HCT116 (cell line): ENCODE measurements at regions not wholly inside any gene's neighbourhood (a gene's known extent, or its start where the extent isn't known, plus 50 kb on each side); places are given as distances from the start of the nearest gene placed in this dataset.

ENCODE experiments used
- ATAC-seq: fragments of 200-7000 bp; cut with Tn5 transposase; 2 replicates; pipeline ENCODE4 v1.9.1; 2020; ENCODE audit warnings: mild to moderate bottlenecking, moderate library complexity
- BruUV-seq: library from RNA; stranded (reverse); fragments of 400-500 nt; replicated peaks from 2 replicates; lab custom pipeline; 2021; lab: Mats Ljungman, UMichigan
- CTCF ChIA-PET: fragments of 300-600 bp; sonication (Branson Sonifier 250); formaldehyde crosslinking; loops from one replicate; lab custom pipeline; 2021; ENCODE audit warnings: antibody characterized with exemption; lab: Charles Lee
- POLR2A ChIA-PET: fragments of 300-600, 350-600 bp; sonication (Branson Sonifier 250); formaldehyde crosslinking; loops from one replicate; lab custom pipeline; 2021; ENCODE audit warnings: antibody characterized with exemption; lab: Charles Lee
- RAD21 ChIA-PET, 2 experiments: fragments of 300-600 bp; sonication (Branson Sonifier 250); formaldehyde crosslinking; loops; one replicate each; lab custom pipeline; 2023; ENCODE audit warnings: low total read pairs in 2 of 2; ENCODE audit not compliant: uncharacterized antibody in 2 of 2, unreplicated experiment in 2 of 2, low non-redundant PET in 1 of 2; lab: Charles Lee
- DNase-seq: peaks from one replicate; pipeline ENCODE4 v3.0.0-alpha.2; 2010; ENCODE audit warnings: low read depth, low spot score
- H2AFZ ChIP-seq: fragments of 200-600 bp; shearing (Covaris generic), sonication (generic); 2 replicates; pipeline ENCODE4 v1.6.1; 2017; ENCODE audit warnings: low read depth, mixed run types, mixed read lengths, antibody characterized with exemption, low read length; ENCODE audit not compliant: poor library complexity, severe bottlenecking
- H3K27ac ChIP-seq: 2 replicates; pipeline ENCODE4 v1.5.1; 2012; ENCODE audit warnings: low read depth, low read length
- H3K27me3 ChIP-seq: fragments of 200-600 bp; sonication (generic); 2 replicates; pipeline ENCODE4 v1.6.1; 2016; ENCODE audit warnings: mixed run types, low read length, mixed read lengths; ENCODE audit not compliant: insufficient read depth
- H3K36me3 ChIP-seq, 2 experiments: fragments of 200-500 bp in 1 of 2; fragments of 200-600 bp in 1 of 2; sonication (Bioruptor generic) in 1 of 2; sonication (generic) in 1 of 2; 2 replicates each; pipeline versions ENCODE4 v1.5.1 to v1.6.1; 2014 to 2016; ENCODE audit warnings: low read length in 2 of 2, inconsistent platforms in 1 of 2, mixed read lengths in 1 of 2, mixed run types in 1 of 2; ENCODE audit not compliant: insufficient read depth in 2 of 2, control insufficient read depth in 1 of 2
- H3K4me1 ChIP-seq, 2 experiments: fragments of 200-600 bp in 1 of 2; sonication (generic) in 1 of 2; 2 replicates each; pipeline versions ENCODE4 v1.5.1 to v1.6.1; 2012 to 2017; ENCODE audit warnings: low read length in 2 of 2, inconsistent platforms in 1 of 2, mild to moderate bottlenecking in 1 of 2, mixed read lengths in 1 of 2, mixed run types in 1 of 2, moderate library complexity in 1 of 2; ENCODE audit not compliant: insufficient read depth in 2 of 2, control insufficient read depth in 1 of 2
- H3K4me2 ChIP-seq: fragments of 200-600 bp; sonication (generic); 2 replicates; pipeline ENCODE4 v1.6.1; 2017; ENCODE audit warnings: mixed run types, low read length, mixed read lengths
- H3K4me3 ChIP-seq, 2 experiments: fragments of 200-600 bp in 1 of 2; sonication (generic) in 1 of 2; replicated peaks in 1 of 2; 2 replicates each; pipeline ENCODE4 v1.5.1; 2011 to 2016; ENCODE audit warnings: low read length in 2 of 2, control low read depth in 1 of 2, low read depth in 1 of 2, mild to moderate bottlenecking in 1 of 2, mixed read lengths in 1 of 2, mixed run types in 1 of 2
- H3K79me2 ChIP-seq: fragments of 200-600 bp; sonication (generic); 2 replicates; pipeline ENCODE4 v1.6.1; 2017; ENCODE audit warnings: mild to moderate bottlenecking, mixed run types, low read length, moderate library complexity, mixed read lengths; ENCODE audit not compliant: insufficient read depth
- H3K9ac ChIP-seq: fragments of 200-600 bp; sonication (generic); 2 replicates; pipeline ENCODE4 v1.6.1; 2016; ENCODE audit warnings: low read length, mixed read lengths
- H3K9me2 ChIP-seq: fragments of 200-600 bp; sonication (generic), shearing (Covaris generic); 2 replicates; pipeline ENCODE4 v1.6.1; 2017; ENCODE audit warnings: mixed run types, mild to moderate bottlenecking, moderate library complexity; ENCODE audit not compliant: insufficient read depth
- H3K9me3 ChIP-seq, 2 experiments: fragments of 200-500 bp in 1 of 2; fragments of 200-600 bp in 1 of 2; sonication (Bioruptor generic) in 1 of 2; sonication (generic) in 1 of 2; 2 replicates each; pipeline ENCODE4 v1.6.1; 2014 to 2017; ENCODE audit warnings: low read length in 2 of 2, mixed read lengths in 2 of 2, inconsistent platforms in 1 of 2, low read depth in 1 of 2, mild to moderate bottlenecking in 1 of 2, mixed run types in 1 of 2, moderate library complexity in 1 of 2; ENCODE audit not compliant: control insufficient read depth in 1 of 2, insufficient read depth in 1 of 2
- H4K20me1 ChIP-seq: fragments of 200-600 bp; sonication (generic), shearing (Covaris generic); 2 replicates; pipeline ENCODE4 v1.6.1; 2017; ENCODE audit warnings: mixed run types, mild to moderate bottlenecking, moderate library complexity; ENCODE audit not compliant: insufficient read depth
- CEBPB ChIP-seq: IDR thresholded peaks from 2 replicates; pipeline ENCODE4 v1.6.1; 2012; ENCODE audit warnings: low read depth
- CTCF ChIP-seq, 3 experiments: fragments of 200-600 bp in 1 of 3; sonication (generic) in 1 of 3; IDR thresholded peaks in 2 of 3; conservative IDR thresholded peaks in 1 of 3; 2 replicates each; pipeline ENCODE4 v1.5.1; 2012 to 2017; ENCODE audit warnings: low read depth in 2 of 3, low read length in 2 of 3, antibody characterized with exemption in 1 of 3, borderline replicate concordance in 1 of 3, control low read depth in 1 of 3, mild to moderate bottlenecking in 1 of 3, mixed read lengths in 1 of 3, mixed run types in 1 of 3, moderate library complexity in 1 of 3; ENCODE audit not compliant: insufficient read depth in 1 of 3
- EGR1 ChIP-seq: IDR thresholded peaks from 2 replicates; pipeline ENCODE4 v1.6.1; 2012; ENCODE audit warnings: low read depth
- ELF1 ChIP-seq: IDR thresholded peaks from 2 replicates; pipeline ENCODE4 v1.6.1; 2012; ENCODE audit warnings: low read depth, borderline replicate concordance
- EZH2phosphoT487 ChIP-seq: fragments of 200-600 bp; IDR thresholded peaks from 2 replicates; pipeline ENCODE4 v1.6.1; 2018; ENCODE audit warnings: antibody characterized with exemption, borderline replicate concordance
- FOSL1 ChIP-seq: IDR thresholded peaks from 2 replicates; pipeline ENCODE4 v1.6.1; 2012; ENCODE audit warnings: low read depth
- POLR2AphosphoS5 ChIP-seq: IDR thresholded peaks from 2 replicates; pipeline ENCODE4 v1.6.1; 2011; ENCODE audit warnings: mild to moderate bottlenecking, low read depth, low read length, moderate library complexity
- RAD21 ChIP-seq: IDR thresholded peaks from 2 replicates; pipeline ENCODE4 v1.6.1; 2012; ENCODE audit warnings: low read depth, mild to moderate bottlenecking
- SIN3A ChIP-seq: IDR thresholded peaks from 2 replicates; pipeline ENCODE4 v1.6.1; 2012; ENCODE audit warnings: low read depth
- TCF7L2 ChIP-seq: IDR thresholded peaks from 2 replicates; pipeline ENCODE4 v1.7.0; 2011; ENCODE audit warnings: borderline replicate concordance, inconsistent platforms; ENCODE audit not compliant: insufficient read depth, insufficient read length; ENCODE audit errors: extremely low read depth
- YY1 ChIP-seq: IDR thresholded peaks from 2 replicates; pipeline ENCODE4 v1.6.1; 2011; ENCODE audit warnings: low read length, low read depth, moderate library complexity, mild to moderate bottlenecking; ENCODE audit not compliant: insufficient replicate concordance; ENCODE audit errors: extremely low read depth
- ZFX ChIP-seq: fragments of 450-650 bp; IDR thresholded peaks from 2 replicates; pipeline ENCODE4 v1.6.1; 2017
- intact Hi-C: fragments of 100-400 bp; cut with micrococcal nuclease; formaldehyde crosslinking; loops from 2 replicates; pipeline ENCODE4 v1.10.0; 2022
- TF ChIP-seq, protein P1 (sequence below): IDR thresholded peaks from 2 replicates; pipeline ENCODE4 v1.6.1; 2011; ENCODE audit warnings: mild to moderate bottlenecking, low read length, moderate library complexity; ENCODE audit not compliant: insufficient replicate concordance; ENCODE audit errors: extremely low read depth

- Histone ChIP-seq H3K27me3 (no peaks in the 10 kb centered on the region), H2AFZ (no peak overlapping the region), H3K4me1 (no peaks in the 10 kb centered on the region), H3K9me3 (no peaks in the 10 kb centered on the region), H3K27ac (no peak overlapping the region), H3K4me3 (no peak overlapping the region), H3K9me2 (no peaks in the 10 kb centered on the region), H3K4me2 (no peak overlapping the region), H3K79me2 (no peaks in the 10 kb centered on the region), H3K9ac (no peak overlapping the region), H4K20me1 (no peaks in the 10 kb centered on the region), H3K36me3 (no peaks in the 10 kb centered on the region)
- TF ChIP-seq TCF7L2, result no peak
- TF ChIP-seq RAD21, result no peak
- no peak for TF ChIP-seq POLR2AphosphoS5
- TF ChIP-seq, protein P1, sequence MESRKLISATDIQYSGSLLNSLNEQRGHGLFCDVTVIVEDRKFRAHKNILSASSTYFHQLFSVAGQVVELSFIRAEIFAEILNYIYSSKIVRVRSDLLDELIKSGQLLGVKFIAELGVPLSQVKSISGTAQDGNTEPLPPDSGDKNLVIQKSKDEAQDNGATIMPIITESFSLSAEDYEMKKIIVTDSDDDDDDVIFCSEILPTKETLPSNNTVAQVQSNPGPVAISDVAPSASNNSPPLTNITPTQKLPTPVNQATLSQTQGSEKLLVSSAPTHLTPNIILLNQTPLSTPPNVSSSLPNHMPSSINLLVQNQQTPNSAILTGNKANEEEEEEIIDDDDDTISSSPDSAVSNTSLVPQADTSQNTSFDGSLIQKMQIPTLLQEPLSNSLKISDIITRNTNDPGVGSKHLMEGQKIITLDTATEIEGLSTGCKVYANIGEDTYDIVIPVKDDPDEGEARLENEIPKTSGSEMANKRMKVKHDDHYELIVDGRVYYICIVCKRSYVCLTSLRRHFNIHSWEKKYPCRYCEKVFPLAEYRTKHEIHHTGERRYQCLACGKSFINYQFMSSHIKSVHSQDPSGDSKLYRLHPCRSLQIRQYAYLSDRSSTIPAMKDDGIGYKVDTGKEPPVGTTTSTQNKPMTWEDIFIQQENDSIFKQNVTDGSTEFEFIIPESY, result no peak
- TF ChIP-seq SIN3A, result no peak
- no peak for TF ChIP-seq ZFX
- TF ChIP-seq CEBPB, result no peak
- no peak for TF ChIP-seq EGR1
- no peak for TF ChIP-seq EZH2phosphoT487
- no peak for TF ChIP-seq YY1
- no peak for TF ChIP-seq CTCF (IDR thresholded peaks at IDR 0.05 in 2 of 3, conservative IDR thresholded peaks at IDR 0.05 in 1 of 3; ENCODE audit: borderline replicate concordance in 1 of 3, insufficient read depth in 1 of 3, low read depth in 2 of 3, low read length in 2 of 3)
- TF ChIP-seq ELF1, result no peak
- no peak for TF ChIP-seq FOSL1
- BruUV-seq, result no TSS peak
- no peak for DNase-seq
- ChIA-PET RAD21 (no interaction called here), CTCF (no interaction called here), POLR2A (no interaction called here)
- no peak for ATAC-seq
- intact Hi-C loops, result no loop called here
These were observed 154.2 kb upstream of the TBL1X start for GRCh38 chrX:9310616-9311015.
